ENCODE measurements at regions not wholly inside any gene's neighbourhood (a gene's known extent, or its start where the extent isn't known, plus 50 kb on each side); places are given as distances from the start of the nearest gene placed in this dataset.

GRCh38 chr6:11284996-11285395 lies 52.5 kb upstream of the NEDD9 start:
- no peak for DNase-seq

- DNase-seq: no peak
These were observed 51.2 kb upstream of the NEDD9 start for GRCh38 chr6:11283629-11284028.

- DNase-seq: no peak
These were observed 50.4 kb upstream of the NEDD9 start for GRCh38 chr6:11282875-11283274.

Measured in activated CD4-positive, CD25-positive, alpha-beta regulatory T cell treated with anti-CD3 and anti-CD28 coated beads, Interleukin-2, amount 50 U/mL, for 72 hours (primary cell).